ENCODE measurements at regions not wholly inside any gene's neighbourhood (a gene's known extent, or its start where the extent isn't known, plus 50 kb on each side); places are given as distances from the start of the nearest gene placed in this dataset.

DNA sequence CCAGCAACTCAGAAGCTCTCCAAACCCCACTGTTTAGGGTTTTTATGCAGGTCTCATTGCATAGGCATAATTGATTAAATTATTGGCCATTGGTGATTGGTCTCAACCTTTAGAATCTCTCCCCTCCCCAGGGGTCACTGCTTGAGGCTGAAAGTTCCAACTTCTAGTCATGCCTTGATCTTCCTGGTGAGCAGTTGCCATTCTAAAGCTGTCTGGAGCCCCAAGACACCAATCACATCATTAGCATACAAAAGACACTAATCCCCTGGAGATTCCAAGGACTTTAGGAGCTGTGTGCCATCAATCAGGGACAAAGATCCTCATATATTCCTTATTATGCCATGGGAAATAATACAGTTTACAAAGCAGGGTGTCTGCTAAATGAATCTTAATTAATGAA, 863.4 kb upstream of the KLHL29 start:
- TF ChIP-seq, protein P1, sequence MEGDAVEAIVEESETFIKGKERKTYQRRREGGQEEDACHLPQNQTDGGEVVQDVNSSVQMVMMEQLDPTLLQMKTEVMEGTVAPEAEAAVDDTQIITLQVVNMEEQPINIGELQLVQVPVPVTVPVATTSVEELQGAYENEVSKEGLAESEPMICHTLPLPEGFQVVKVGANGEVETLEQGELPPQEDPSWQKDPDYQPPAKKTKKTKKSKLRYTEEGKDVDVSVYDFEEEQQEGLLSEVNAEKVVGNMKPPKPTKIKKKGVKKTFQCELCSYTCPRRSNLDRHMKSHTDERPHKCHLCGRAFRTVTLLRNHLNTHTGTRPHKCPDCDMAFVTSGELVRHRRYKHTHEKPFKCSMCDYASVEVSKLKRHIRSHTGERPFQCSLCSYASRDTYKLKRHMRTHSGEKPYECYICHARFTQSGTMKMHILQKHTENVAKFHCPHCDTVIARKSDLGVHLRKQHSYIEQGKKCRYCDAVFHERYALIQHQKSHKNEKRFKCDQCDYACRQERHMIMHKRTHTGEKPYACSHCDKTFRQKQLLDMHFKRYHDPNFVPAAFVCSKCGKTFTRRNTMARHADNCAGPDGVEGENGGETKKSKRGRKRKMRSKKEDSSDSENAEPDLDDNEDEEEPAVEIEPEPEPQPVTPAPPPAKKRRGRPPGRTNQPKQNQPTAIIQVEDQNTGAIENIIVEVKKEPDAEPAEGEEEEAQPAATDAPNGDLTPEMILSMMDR (IDR thresholded peaks at IDR 0.05; ENCODE audit: low read depth, low read length, poor library complexity, severe bottlenecking) = no peak
- TF ChIP-seq EZH2phosphoT487 (IDR thresholded peaks at IDR 0.05; ENCODE audit: borderline replicate concordance, low read length) = no peak
